H1 (cell line): ENCODE measurements at regions not wholly inside any gene's neighbourhood (a gene's known extent, or its start where the extent isn't known, plus 50 kb on each side); places are given as distances from the start of the nearest gene placed in this dataset.

Experiments
- JUN ChIP-seq: IDR thresholded peaks from 2 replicates; pipeline ENCODE4 v1.6.1; 2011; ENCODE audit warnings: low read depth, mild to moderate bottlenecking, improper control_type of control experiment, low read length
- RXRA ChIP-seq: IDR thresholded peaks from 2 replicates; pipeline ENCODE4 v1.6.1; 2011; ENCODE audit warnings: low read depth, mild to moderate bottlenecking, low read length, moderate library complexity; ENCODE audit not compliant: insufficient read depth
- SIX5 ChIP-seq: IDR thresholded peaks from 2 replicates; pipeline ENCODE4 v1.6.1; 2011; ENCODE audit warnings: mild to moderate bottlenecking, low read depth, low read length

- TF ChIP-seq RXRA: no peak
- no peak for TF ChIP-seq SIX5
- TF ChIP-seq JUN: no peak
Observed at GRCh38 chr6:44625996-44626395, 238.5 kb downstream of the CDC5L start (continued).
